SK-N-MC (cell line): ENCODE measurements at regions not wholly inside any gene's neighbourhood (a gene's known extent, or its start where the extent isn't known, plus 50 kb on each side); places are given as distances from the start of the nearest gene placed in this dataset.

Experiments
- DNase-seq: peaks from one replicate; pipeline ENCODE4 v3.0.0-alpha.2; 2011; ENCODE audit warnings: low read depth, low spot score
- H3K27ac ChIP-seq: fragments of 200-600 bp; sonication (generic); 2 replicates; pipeline ENCODE4 v1.5.1; 2016; ENCODE audit warnings: mixed run types
- H3K36me3 ChIP-seq: fragments of 200-600 bp; sonication (generic); 2 replicates; pipeline ENCODE4 v1.6.1; 2017; ENCODE audit warnings: antibody characterized with exemption, low read length, mixed read lengths; ENCODE audit not compliant: insufficient read depth
- H3K4me3 ChIP-seq: fragments of 200-600 bp; sonication (generic); 2 replicates; pipeline ENCODE4 v1.5.1; 2016
- H3K9ac ChIP-seq: fragments of 200-600 bp; sonication (generic); 2 replicates; pipeline ENCODE4 v1.8.0; 2017; ENCODE audit warnings: mixed run types, mixed read lengths; ENCODE audit not compliant: insufficient read length
- H3K9me3 ChIP-seq: fragments of 200-600 bp; sonication (generic); 2 replicates; pipeline ENCODE4 v1.6.1; 2017; ENCODE audit warnings: low read depth, mild to moderate bottlenecking, antibody characterized with exemption, low read length, moderate library complexity, mixed read lengths
- EZH2 ChIP-seq: fragments of 200-600 bp; sonication (generic); IDR thresholded peaks from one replicate; pipeline ENCODE4 v1.6.1; 2017; ENCODE audit warnings: antibody characterized with exemption
- FOXP2 ChIP-seq: optimal IDR thresholded peaks from 2 replicates; pipeline ENCODE3; 2011; ENCODE audit warnings: mild to moderate bottlenecking, moderate library complexity; ENCODE audit not compliant: insufficient read depth; ENCODE audit errors: extremely low read length, control extremely low read depth
- POLR2AphosphoS5 ChIP-seq: IDR thresholded peaks from 2 replicates; pipeline ENCODE4 v1.6.1; 2012; ENCODE audit warnings: mild to moderate bottlenecking, low read depth, low read length, borderline replicate concordance

GRCh38 chr17:77481476-77482374 is 341.0 kb downstream of the SEC14L1 start:
- no peak overlapping the region for H3K27ac ChIP-seq
- TF ChIP-seq EZH2 (no peak), FOXP2 (no peak), POLR2AphosphoS5 (no peak)
- H3K36me3 ChIP-seq, result peaks cover 9% of the 10 kb centered on the region; the same call in 1 of the 2 replicates
- H3K9ac ChIP-seq, result no peak overlapping the region
- no peaks in the 10 kb centered on the region for H3K9me3 ChIP-seq
- H3K4me3 ChIP-seq, result no peak overlapping the region
- no peak for DNase-seq

- H3K4me3 ChIP-seq, result no peak overlapping the region
- no peak overlapping the region for H3K27ac ChIP-seq
- H3K9ac ChIP-seq, result no peak overlapping the region
- DNase-seq, result no peak
- H3K9me3 ChIP-seq, result no peaks in the 10 kb centered on the region
- TF ChIP-seq POLR2AphosphoS5 (no peak), FOXP2 (no peak), EZH2 (no peak)
- H3K36me3 ChIP-seq, result peaks cover 9% of the 10 kb centered on the region; the same call in 1 of the 2 replicates
These were observed 341.8 kb downstream of the SEC14L1 start for GRCh38 chr17:77482375-77483127.

GRCh38 chr17:77483128-77483598 is 342.4 kb downstream of the SEC14L1 start:
- Histone ChIP-seq H3K27ac (no peak overlapping the region), H3K36me3 (peaks cover 10% of the 10 kb centered on the region; the same call in 1 of the 2 replicates), H3K9ac (no peak overlapping the region)

GRCh38 chr17:77484111-77484510 is 343.3 kb downstream of the SEC14L1 start:
- Histone ChIP-seq H3K9ac (no peak overlapping the region), H3K4me3 (no peak overlapping the region), H3K27ac (no peak overlapping the region), H3K36me3 (peaks cover 19% of the 10 kb centered on the region; the same call in 1 of the 2 replicates), H3K9me3 (no peaks in the 10 kb centered on the region)
- no peak for DNase-seq
- no peak for TF ChIP-seq FOXP2
- no peak for TF ChIP-seq EZH2
- TF ChIP-seq POLR2AphosphoS5, result no peak

More at GRCh38 chr17:77483128-77483598, 342.4 kb downstream of the SEC14L1 start:
- no peak for DNase-seq
- H3K9me3 ChIP-seq, result no peaks in the 10 kb centered on the region
- TF ChIP-seq FOXP2, result no peak
- TF ChIP-seq POLR2AphosphoS5, result no peak
- no peak for TF ChIP-seq EZH2
- H3K4me3 ChIP-seq, result no peak overlapping the region

GRCh38 chr17:77485089-77485833 is 344.5 kb downstream of the SEC14L1 start:
- H3K4me3 ChIP-seq, result no peak overlapping the region
- H3K9ac ChIP-seq, result no peak overlapping the region
- TF ChIP-seq EZH2 (no peak), POLR2AphosphoS5 (no peak), FOXP2 (no peak)
- no peak overlapping the region for H3K27ac ChIP-seq
- no peak for DNase-seq
- H3K36me3 ChIP-seq, result peaks cover 22% of the 10 kb centered on the region; the same call in 1 of the 2 replicates
- no peaks in the 10 kb centered on the region for H3K9me3 ChIP-seq

GRCh38 chr17:77487211-77487629 is 346.5 kb downstream of the SEC14L1 start:
- Histone ChIP-seq H3K36me3 (peaks cover 24% of the 10 kb centered on the region; the same call in 1 of the 2 replicates), H3K4me3 (no peak overlapping the region), H3K9ac (no peak overlapping the region), H3K27ac (no peak overlapping the region), H3K9me3 (no peaks in the 10 kb centered on the region)
- TF ChIP-seq EZH2, result no peak
- TF ChIP-seq FOXP2, result no peak
- no peak for TF ChIP-seq POLR2AphosphoS5
- no peak for DNase-seq

- Histone ChIP-seq H3K9me3 (no peaks in the 10 kb centered on the region), H3K27ac (no peak overlapping the region), H3K9ac (no peak overlapping the region), H3K36me3 (peaks cover 26% of the 10 kb centered on the region; the same call in 1 of the 2 replicates), H3K4me3 (no peak overlapping the region)
- TF ChIP-seq EZH2 (no peak), POLR2AphosphoS5 (no peak), FOXP2 (no peak)
- no peak for DNase-seq
These were observed 347.1 kb downstream of the SEC14L1 start for GRCh38 chr17:77487677-77488530.
